CD4-positive, alpha-beta T cell treated with Interleukin-10 for 1 hour (primary cell): ENCODE measurements at regions not wholly inside any gene's neighbourhood (a gene's known extent, or its start where the extent isn't known, plus 50 kb on each side); places are given as distances from the start of the nearest gene placed in this dataset.

ENCODE experiments used
- DNase-seq: peaks from one replicate; pipeline ENCODE4 v3.0.0-alpha.2; 2020

GRCh38 chrX:42149765-42150164, 226.4 kb upstream of the CASK start:
- no peak for DNase-seq

- DNase-seq: no peak
Measured at GRCh38 chrX:42149281-42149680, 225.9 kb upstream of the CASK start.

GRCh38 chrX:42143866-42144592, 220.7 kb upstream of the CASK start:
- DNase-seq: no peak

GRCh38 chrX:42140320-42140719, 217.0 kb upstream of the CASK start:
- DNase-seq: no peak

GRCh38 chrX:42135583-42136228, 212.4 kb upstream of the CASK start:
- no peak for DNase-seq

- DNase-seq: no peak
Measured at GRCh38 chrX:42131856-42132255, 208.5 kb upstream of the CASK start.

GRCh38 chrX:42129022-42129940, 205.9 kb upstream of the CASK start:
- no peak for DNase-seq

GRCh38 chrX:42128587-42128986, 205.2 kb upstream of the CASK start:
- no peak for DNase-seq

- DNase-seq: peak; percentile 34
Measured at GRCh38 chrX:42128020-42128419, 204.7 kb upstream of the CASK start.

- DNase-seq: no peak
Measured at GRCh38 chrX:42127563-42127962, 204.2 kb upstream of the CASK start.

GRCh38 chrX:42123369-42123768, 200.0 kb upstream of the CASK start:
- DNase-seq: no peak

- DNase-seq: no peak
Measured at GRCh38 chrX:42119076-42119475, 195.7 kb upstream of the CASK start.

GRCh38 chrX:42117318-42117717, 194.0 kb upstream of the CASK start:
- DNase-seq: no peak

GRCh38 chrX:42109428-42109827, 186.1 kb upstream of the CASK start:
- no peak for DNase-seq

- DNase-seq: no peak
Measured at GRCh38 chrX:42107495-42108488, 184.4 kb upstream of the CASK start.

GRCh38 chrX:42106556-42106955, 183.2 kb upstream of the CASK start:
- DNase-seq: no peak

GRCh38 chrX:42102586-42103282, 179.4 kb upstream of the CASK start:
- no peak for DNase-seq

- DNase-seq: no peak
Measured at GRCh38 chrX:42098900-42099299, 175.5 kb upstream of the CASK start.

- no peak for DNase-seq
Measured at GRCh38 chrX:42097486-42097885, 174.1 kb upstream of the CASK start.

- DNase-seq: no peak
Measured at GRCh38 chrX:42096265-42096920, 173.0 kb upstream of the CASK start.

- DNase-seq: no peak
Measured at GRCh38 chrX:42094218-42094617, 170.9 kb upstream of the CASK start.
